Activated CD4-positive, alpha-beta T cell treated with anti-CD3 and anti-CD28 coated beads, Interleukin-2, amount 10 ng/mL, durations not matched to agents 7 days and 5 days (primary cell): ENCODE measurements at regions not wholly inside any gene's neighbourhood (a gene's known extent, or its start where the extent isn't known, plus 50 kb on each side); places are given as distances from the start of the nearest gene placed in this dataset.

ENCODE experiments used
- CTCF ChIA-PET: fragments of 350-600 bp; sonication (Branson Sonifier 250); formaldehyde crosslinking; loops from one replicate; lab custom pipeline; 2021; ENCODE audit warnings: antibody characterized with exemption; lab: Charles Lee
- POLR2A ChIA-PET: fragments of 350-600 bp; sonication (Branson Sonifier 250); formaldehyde crosslinking; loops from one replicate; lab custom pipeline; 2021; ENCODE audit warnings: antibody characterized with exemption; lab: Charles Lee
- DNase-seq: peaks from one replicate; pipeline ENCODE4 v3.0.0-alpha.2; 2020
- H3K27ac Mint-ChIP-seq: one replicate; pipeline ENCODE4 v1.8.0; 2021; ENCODE audit warnings: mild to moderate bottlenecking, moderate library complexity, mixed read lengths
- H3K27me3 Mint-ChIP-seq: one replicate; pipeline ENCODE4 v1.8.0; 2021; ENCODE audit warnings: mixed read lengths
- H3K36me3 Mint-ChIP-seq: one replicate; pipeline ENCODE4 v1.8.0; 2021; ENCODE audit warnings: low read depth, mixed read lengths
- H3K4me1 Mint-ChIP-seq: one replicate; pipeline ENCODE4 v1.8.0; 2021; ENCODE audit warnings: mixed read lengths
- H3K4me3 Mint-ChIP-seq: one replicate; pipeline ENCODE4 v1.8.0; 2021; ENCODE audit warnings: mild to moderate bottlenecking, moderate library complexity, mixed read lengths
- H3K9me3 Mint-ChIP-seq: one replicate; pipeline ENCODE4 v1.8.0; 2021; ENCODE audit warnings: mixed read lengths

DNA sequence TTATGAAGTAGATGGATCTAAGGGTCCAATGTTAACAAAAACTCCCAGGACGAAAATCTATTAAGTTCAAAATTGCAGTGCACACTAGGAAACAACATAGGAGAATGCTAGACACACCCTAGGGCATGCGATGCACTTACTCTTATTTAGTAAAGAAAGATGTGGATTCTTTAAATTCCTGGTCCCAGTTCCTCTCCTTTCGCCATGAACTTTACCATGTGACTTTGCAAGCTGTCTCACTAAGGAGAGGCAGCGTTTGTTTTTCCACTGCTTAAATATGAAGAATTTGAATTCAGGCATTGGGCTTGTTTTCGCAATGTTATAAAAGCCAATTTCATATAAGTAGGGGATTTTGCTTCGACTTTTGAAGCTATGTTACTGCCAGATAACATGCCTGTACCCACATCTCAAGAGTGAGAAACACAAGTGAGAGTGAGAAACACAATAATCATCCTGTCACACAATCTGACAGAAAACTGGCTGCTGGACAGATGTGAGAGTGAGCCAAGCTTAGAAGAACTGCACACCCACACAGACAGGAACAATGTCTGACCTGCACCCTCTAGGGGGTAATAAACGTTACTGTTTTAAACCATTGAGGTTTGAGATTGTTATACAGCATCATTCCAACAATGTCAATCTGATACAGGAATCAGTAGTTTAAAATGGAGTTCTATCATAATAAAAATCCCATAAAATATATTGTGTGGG is 1308.4 kb downstream of the SLITRK5 start:
- H3K36me3 Mint-ChIP-seq: no peaks in the 10 kb centered on the region
- no peaks in the 10 kb centered on the region for H3K9me3 Mint-ChIP-seq
- H3K4me3 Mint-ChIP-seq: no peak overlapping the region
- ChIA-PET CTCF (no interaction called here), POLR2A (no interaction called here)
- no peaks in the 10 kb centered on the region for H3K27me3 Mint-ChIP-seq
- peaks cover 6% of the 10 kb centered on the region for H3K4me1 Mint-ChIP-seq
- H3K27ac Mint-ChIP-seq: no peak overlapping the region
- DNase-seq: peak; percentile 7

DNA sequence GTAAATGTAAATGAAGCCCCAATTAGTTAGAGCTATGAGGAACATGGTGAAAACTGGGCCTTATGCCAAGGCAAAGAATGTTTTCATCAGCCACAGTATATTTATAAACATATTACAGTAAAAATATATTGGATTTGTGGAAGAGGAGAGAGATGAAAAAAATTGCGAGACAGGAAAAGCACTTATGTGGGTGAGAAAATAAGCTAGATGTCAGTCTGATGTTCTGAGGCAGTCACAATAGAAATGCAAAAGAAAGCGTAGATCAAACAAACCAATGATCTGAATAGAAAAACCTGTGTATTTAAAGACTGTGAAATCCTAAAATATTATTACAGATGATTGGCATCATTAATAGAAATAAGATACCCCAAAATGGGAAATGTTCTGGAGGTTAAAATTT is 1332.5 kb downstream of the SLITRK5 start:
- Mint-ChIP-seq H3K9me3 (no peaks in the 10 kb centered on the region), H3K4me3 (no peak overlapping the region), H3K36me3 (no peaks in the 10 kb centered on the region), H3K4me1 (no peaks in the 10 kb centered on the region), H3K27ac (no peak overlapping the region), H3K27me3 (no peaks in the 10 kb centered on the region)
- POLR2A ChIA-PET: no interaction called here
- CTCF ChIA-PET: no interaction called here
- DNase-seq: no peak

DNA sequence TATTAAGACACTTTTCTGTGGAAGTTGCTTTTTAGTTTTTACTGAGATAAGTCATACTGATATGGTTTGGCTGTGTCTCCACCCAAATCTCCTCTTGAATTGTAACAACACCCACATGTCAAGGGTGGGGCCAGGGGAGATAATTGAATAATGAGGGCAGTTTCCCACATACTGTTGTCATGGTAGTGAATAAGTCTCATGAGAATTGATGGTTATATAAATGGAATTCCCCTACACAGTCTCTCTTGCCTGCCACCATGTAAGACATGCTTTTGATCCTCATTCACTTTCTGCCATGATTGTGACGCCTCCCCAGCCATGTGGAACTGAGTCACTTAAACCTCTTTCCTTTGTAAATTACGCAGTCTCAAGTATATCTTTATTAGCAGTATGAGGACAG is 1340.4 kb downstream of the SLITRK5 start:
- ChIA-PET CTCF (no interaction called here), POLR2A (no interaction called here)
- no peaks in the 10 kb centered on the region for H3K27me3 Mint-ChIP-seq
- no peaks in the 10 kb centered on the region for H3K9me3 Mint-ChIP-seq
- no peak overlapping the region for H3K27ac Mint-ChIP-seq
- H3K36me3 Mint-ChIP-seq: no peaks in the 10 kb centered on the region
- DNase-seq: no peak
- H3K4me1 Mint-ChIP-seq: no peaks in the 10 kb centered on the region
- no peak overlapping the region for H3K4me3 Mint-ChIP-seq

DNA sequence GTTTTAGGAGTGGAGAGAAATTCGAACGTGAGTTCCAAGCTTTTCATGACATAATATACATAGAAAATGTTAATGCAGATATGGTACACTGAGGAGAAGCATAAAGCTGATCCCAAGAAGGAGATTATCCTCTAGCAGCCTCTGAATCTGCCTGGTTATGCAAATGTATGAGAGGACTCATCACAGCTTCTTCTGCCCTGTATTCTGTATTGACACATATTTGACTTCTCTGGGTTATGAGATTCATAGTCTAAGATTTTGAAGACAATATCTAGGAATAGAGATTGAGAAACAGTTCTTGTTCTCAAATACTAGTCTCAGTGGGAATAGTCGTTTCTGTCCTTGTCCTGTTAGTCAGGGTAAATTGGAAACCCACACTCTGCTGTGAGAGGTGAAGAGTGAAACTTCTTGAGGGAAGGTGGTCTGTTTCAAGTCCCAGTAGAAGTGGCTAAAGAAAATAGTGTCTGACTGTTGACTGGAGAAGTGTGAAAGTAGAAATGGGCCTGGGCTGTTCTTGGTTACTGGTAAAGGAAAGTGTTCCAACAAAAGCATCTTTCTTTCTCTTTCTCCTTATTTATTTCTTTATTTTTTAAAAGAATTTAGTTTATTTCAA is 1356.6 kb downstream of the SLITRK5 start:
- Mint-ChIP-seq H3K4me3 (no peak overlapping the region), H3K4me1 (peaks cover 4% of the 10 kb centered on the region), H3K9me3 (peaks cover 15% of the 10 kb centered on the region), H3K27ac (no peak overlapping the region), H3K36me3 (no peaks in the 10 kb centered on the region), H3K27me3 (no peaks in the 10 kb centered on the region)
- DNase-seq: no peak
- ChIA-PET POLR2A (no interaction called here), CTCF (no interaction called here)

DNA sequence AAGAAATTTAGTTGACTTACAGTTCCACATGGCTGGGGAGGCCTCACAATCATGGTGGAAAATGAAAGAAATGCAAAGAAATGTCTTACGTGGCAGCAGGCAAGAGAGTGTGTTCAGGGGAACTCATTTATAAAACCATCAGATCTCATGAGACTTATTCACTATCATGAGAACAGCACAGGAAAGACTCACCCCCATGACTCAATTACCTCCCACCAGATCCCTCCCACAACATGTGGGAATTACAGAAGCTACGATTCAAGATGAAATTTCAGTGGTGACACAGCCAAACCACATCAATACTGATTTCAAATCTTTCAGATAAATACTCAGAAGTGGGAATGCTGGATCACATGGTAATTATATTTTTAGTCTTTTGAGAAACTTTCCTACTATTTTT is 1357.9 kb downstream of the SLITRK5 start:
- Mint-ChIP-seq H3K27me3 (no peaks in the 10 kb centered on the region), H3K4me1 (peaks cover 4% of the 10 kb centered on the region), H3K36me3 (no peaks in the 10 kb centered on the region), H3K27ac (no peak overlapping the region), H3K9me3 (peaks cover 22% of the 10 kb centered on the region), H3K4me3 (no peak overlapping the region)
- POLR2A ChIA-PET: no interaction called here
- DNase-seq: no peak
- CTCF ChIA-PET: no interaction called here

DNA sequence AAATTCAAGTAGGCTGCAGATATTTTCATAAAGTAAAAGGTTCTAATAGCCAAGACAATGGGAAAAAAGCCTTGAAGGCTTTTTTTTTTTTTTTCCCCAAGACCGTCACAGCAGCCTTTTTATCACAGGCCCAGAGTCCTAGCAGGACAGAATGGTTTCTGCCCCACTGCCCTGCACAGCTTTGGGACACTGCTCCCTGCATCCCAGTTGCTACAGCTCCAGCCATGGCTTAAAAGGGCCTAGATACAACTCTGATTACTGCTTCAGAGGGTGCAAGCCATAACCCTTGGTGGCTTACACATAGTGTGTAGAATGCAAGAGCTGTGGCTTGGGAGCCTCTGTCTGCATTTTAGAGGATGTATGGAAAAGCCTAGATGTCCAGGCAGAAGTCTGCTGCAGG is 1362.8 kb downstream of the SLITRK5 start:
- Mint-ChIP-seq H3K4me1 (peaks cover 4% of the 10 kb centered on the region), H3K9me3 (peaks cover 13% of the 10 kb centered on the region), H3K36me3 (no peaks in the 10 kb centered on the region), H3K4me3 (no peak overlapping the region), H3K27me3 (no peaks in the 10 kb centered on the region), H3K27ac (no peak overlapping the region)
- DNase-seq: no peak
- ChIA-PET CTCF (no interaction called here), POLR2A (no interaction called here)

DNA sequence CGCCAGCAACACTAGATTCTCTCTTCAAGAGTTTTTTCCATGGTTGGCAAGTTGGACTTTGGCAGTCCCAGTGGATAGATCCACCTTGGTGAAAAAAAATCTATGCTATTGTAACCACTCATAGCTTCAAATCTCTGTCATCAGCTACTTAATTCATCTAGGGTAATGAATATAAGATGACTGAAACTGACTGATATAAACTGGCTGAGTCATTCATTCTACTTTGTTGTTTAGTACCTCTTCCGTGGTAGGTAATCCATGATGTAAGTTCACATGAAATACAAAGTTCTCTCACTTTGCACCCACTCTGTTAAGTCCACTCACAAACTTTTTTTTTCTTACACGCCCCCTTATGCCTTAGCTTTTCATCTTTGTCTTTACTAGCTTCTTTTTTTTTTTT is 1381.5 kb downstream of the SLITRK5 start:
- DNase-seq: no peak
- no peak overlapping the region for H3K27ac Mint-ChIP-seq
- no peak overlapping the region for H3K4me3 Mint-ChIP-seq
- H3K36me3 Mint-ChIP-seq: no peaks in the 10 kb centered on the region
- ChIA-PET CTCF (no interaction called here), POLR2A (no interaction called here)
- H3K9me3 Mint-ChIP-seq: no peaks in the 10 kb centered on the region
- H3K4me1 Mint-ChIP-seq: no peaks in the 10 kb centered on the region
- H3K27me3 Mint-ChIP-seq: no peaks in the 10 kb centered on the region

DNA sequence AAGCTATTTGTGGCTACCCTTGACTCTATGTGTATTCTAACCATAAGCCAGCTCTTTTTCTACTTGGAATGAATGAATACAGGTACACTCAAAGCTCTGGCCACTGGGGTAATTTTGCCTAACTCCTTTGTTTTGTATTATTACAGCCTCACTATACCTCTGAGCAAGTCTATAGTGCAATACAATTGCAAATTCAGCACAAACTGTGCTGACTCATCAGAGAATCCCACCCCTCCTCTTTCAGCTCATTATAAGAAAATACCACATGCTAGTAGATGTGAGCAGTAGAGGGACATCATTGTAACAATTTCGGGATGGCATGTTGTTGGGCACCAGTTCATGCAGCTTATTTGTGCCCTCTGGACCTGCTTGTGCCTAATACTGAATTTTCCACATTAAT is 1382.2 kb downstream of the SLITRK5 start:
- ChIA-PET POLR2A (interaction anchor here (0.6 kb wide), 1 partner anchor 58 kb away, joined by 4 read pairs; no protein-coding TSS in a partner anchor), CTCF (interaction anchor here (0.5 kb wide), 1 partner anchor 12 kb away, joined by 3 read pairs; no protein-coding TSS in a partner anchor)
- Mint-ChIP-seq H3K27ac (no peak overlapping the region), H3K4me3 (no peak overlapping the region), H3K36me3 (no peaks in the 10 kb centered on the region), H3K27me3 (no peaks in the 10 kb centered on the region), H3K9me3 (no peaks in the 10 kb centered on the region), H3K4me1 (no peaks in the 10 kb centered on the region)
- no peak for DNase-seq

DNA sequence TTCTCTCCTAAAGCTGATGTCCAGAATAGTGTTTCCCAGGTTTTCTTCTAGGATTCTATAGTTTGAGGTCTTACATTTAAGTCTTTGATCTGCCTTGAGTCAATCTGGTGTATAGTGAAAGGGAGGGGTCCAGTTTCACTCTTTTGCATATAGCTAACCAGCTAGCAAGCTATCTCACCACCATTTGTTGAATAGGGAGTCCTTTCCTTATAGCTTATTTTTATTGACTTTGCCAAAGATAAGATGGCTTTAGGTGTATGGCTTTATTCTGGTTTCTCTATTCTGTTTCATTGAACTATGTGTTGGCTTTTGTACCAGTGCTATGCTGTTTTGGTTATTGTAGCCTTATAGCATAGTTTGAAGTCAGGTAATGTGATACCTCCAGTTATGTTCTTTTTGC is 1386.1 kb downstream of the SLITRK5 start:
- DNase-seq: no peak
- POLR2A ChIA-PET: no interaction called here
- H3K27ac Mint-ChIP-seq: no peak overlapping the region
- H3K9me3 Mint-ChIP-seq: no peaks in the 10 kb centered on the region
- H3K27me3 Mint-ChIP-seq: no peaks in the 10 kb centered on the region
- H3K4me1 Mint-ChIP-seq: no peaks in the 10 kb centered on the region
- CTCF ChIA-PET: no interaction called here
- no peak overlapping the region for H3K4me3 Mint-ChIP-seq
- no peaks in the 10 kb centered on the region for H3K36me3 Mint-ChIP-seq

DNA sequence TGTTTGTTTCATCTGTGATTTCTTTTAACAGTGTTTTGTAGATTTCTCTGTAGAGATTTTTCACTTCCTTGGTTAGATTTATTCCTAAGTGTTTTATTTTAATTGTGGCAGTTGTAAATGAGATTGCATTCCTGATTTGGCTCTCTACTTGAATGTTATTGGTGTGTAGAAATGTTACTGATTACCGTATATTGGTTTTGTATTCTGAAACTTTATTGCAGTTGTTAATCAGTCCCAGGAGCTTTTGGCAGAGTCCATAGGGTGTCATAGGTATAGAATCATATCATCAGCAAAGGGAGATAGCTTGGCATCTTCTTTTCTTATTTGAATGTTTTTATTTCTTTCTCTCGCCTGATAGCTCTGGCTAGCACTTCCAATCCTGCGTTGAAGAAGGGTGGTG is 1386.7 kb downstream of the SLITRK5 start:
- no peak overlapping the region for H3K4me3 Mint-ChIP-seq
- H3K27me3 Mint-ChIP-seq: no peaks in the 10 kb centered on the region
- no peaks in the 10 kb centered on the region for H3K9me3 Mint-ChIP-seq
- POLR2A ChIA-PET: no interaction called here
- no peak overlapping the region for H3K27ac Mint-ChIP-seq
- no peaks in the 10 kb centered on the region for H3K36me3 Mint-ChIP-seq
- DNase-seq: no peak
- CTCF ChIA-PET: no interaction called here
- H3K4me1 Mint-ChIP-seq: no peaks in the 10 kb centered on the region

DNA sequence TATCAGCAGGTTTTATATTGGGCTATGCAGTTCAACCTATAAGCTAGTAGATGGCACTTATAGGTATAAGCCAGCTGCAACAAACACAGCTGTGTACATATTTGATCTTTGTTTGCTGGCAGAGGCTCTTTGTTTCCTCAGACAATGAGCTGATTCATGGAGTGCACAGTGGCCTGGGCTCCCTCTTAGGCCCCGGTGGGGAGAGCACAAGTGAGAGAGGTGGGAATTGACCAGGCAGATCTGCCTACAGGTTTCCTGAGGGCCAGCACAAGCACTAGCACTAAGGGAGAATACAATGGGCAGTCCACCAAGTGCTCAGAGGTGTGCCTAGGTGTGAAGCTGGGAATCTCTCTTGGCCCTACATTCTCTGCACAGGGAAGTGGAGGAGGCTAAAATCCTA is 1390.7 kb downstream of the SLITRK5 start:
- Mint-ChIP-seq H3K36me3 (no peaks in the 10 kb centered on the region), H3K27ac (no peak overlapping the region), H3K27me3 (no peaks in the 10 kb centered on the region), H3K9me3 (no peaks in the 10 kb centered on the region), H3K4me1 (no peaks in the 10 kb centered on the region), H3K4me3 (no peak overlapping the region)
- no peak for DNase-seq
- CTCF ChIA-PET: no interaction called here
- POLR2A ChIA-PET: no interaction called here

DNA sequence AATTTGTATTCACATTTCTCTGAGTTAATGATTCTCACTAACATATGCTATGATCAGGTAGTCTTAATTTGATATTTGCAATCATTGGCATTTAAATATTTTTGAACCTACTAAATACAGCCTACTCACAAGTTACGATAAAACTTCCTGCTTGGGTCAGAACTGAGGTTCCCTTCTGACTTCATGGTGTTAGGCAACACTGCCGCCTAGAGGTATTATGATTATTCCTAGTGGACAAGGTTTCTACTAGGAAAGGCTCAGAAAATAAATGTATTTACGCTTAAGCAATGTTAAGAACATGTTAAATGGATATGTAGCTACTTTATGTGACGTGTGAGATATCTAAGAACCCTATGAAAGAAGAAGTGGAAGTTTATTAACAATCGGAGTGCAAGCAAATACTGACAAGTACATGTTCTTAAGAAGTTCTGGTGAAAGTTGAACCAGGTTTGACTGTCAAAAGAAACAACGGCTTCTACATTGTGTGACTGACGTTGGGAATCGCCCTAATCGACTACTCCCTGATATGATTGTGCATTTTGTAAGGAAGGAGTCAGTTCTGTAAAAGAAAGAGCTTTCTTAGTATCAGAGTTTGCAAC is 1395.8 kb downstream of the SLITRK5 start:
- H3K4me1 Mint-ChIP-seq: no peaks in the 10 kb centered on the region
- no peak overlapping the region for H3K4me3 Mint-ChIP-seq
- no peaks in the 10 kb centered on the region for H3K9me3 Mint-ChIP-seq
- DNase-seq: peak; percentile 54
- no peaks in the 10 kb centered on the region for H3K27me3 Mint-ChIP-seq
- POLR2A ChIA-PET: no interaction called here
- H3K27ac Mint-ChIP-seq: no peak overlapping the region
- CTCF ChIA-PET: no interaction called here
- no peaks in the 10 kb centered on the region for H3K36me3 Mint-ChIP-seq

DNA sequence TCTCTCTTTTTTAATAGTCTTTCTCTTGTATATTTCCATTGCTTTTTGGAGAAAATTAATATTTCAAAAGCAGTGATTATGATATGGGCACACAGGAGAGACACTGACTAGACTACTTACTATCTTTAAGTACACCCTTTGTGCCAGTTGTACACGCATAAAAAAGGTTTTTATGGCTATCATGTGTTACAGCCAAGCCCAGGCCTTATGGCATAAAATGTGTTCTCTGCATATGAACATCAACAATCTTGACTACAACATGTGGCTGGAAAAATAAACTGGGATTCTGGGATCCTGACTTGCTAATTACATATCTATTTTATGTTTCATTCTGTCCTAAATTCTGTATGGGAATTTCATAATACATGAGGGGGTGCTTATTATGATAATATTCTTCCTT is 1401.8 kb downstream of the SLITRK5 start:
- ChIA-PET POLR2A (no interaction called here), CTCF (no interaction called here)
- Mint-ChIP-seq H3K4me3 (no peak overlapping the region), H3K27ac (no peak overlapping the region), H3K9me3 (no peaks in the 10 kb centered on the region), H3K4me1 (no peaks in the 10 kb centered on the region), H3K36me3 (no peaks in the 10 kb centered on the region), H3K27me3 (no peaks in the 10 kb centered on the region)
- no peak for DNase-seq
